Tibial artery (tissue), 4 donors: ENCODE measurements at regions not wholly inside any gene's neighbourhood (a gene's known extent, or its start where the extent isn't known, plus 50 kb on each side); places are given as distances from the start of the nearest gene placed in this dataset.

Experiments used
- DNase-seq, 2 donors: peaks; one replicate each; pipeline ENCODE4 v3.0.0-alpha.2; 2019
- H3K27ac ChIP-seq, 2 donors: fragments of 200-600 bp; sonication (generic) in 1 of 2; 1 replicate in 1 of 2; 2 replicates in 1 of 2; pipeline ENCODE4 v1.5.1; 2018 to 2019; ENCODE audit warnings: mild to moderate bottlenecking in 1 of 2
- H3K27me3 ChIP-seq, 2 donors: fragments of 200-600 bp; sonication (generic) in 1 of 2; one replicate each; pipeline versions ENCODE4 v1.5.1 to v1.6.0; 2016 to 2019
- H3K36me3 ChIP-seq, 3 donors: fragments of 200-600 bp; sonication (generic) in 2 of 3; one replicate each; pipeline ENCODE4 v1.5.1; 2016 to 2019; ENCODE audit warnings: mild to moderate bottlenecking in 2 of 3
- H3K4me1 ChIP-seq, 4 donors: fragments of 200-600 bp; sonication (generic) in 2 of 4; 1 replicate in 3 of 4; 2 replicates in 1 of 4; pipeline ENCODE4 v1.5.1; 2016 to 2019
- H3K4me3 ChIP-seq, 2 donors: fragments of 200-600 bp; sonication (generic) in 1 of 2; 1 replicate in 1 of 2; 2 replicates in 1 of 2; pipeline ENCODE4 v1.5.1; 2018 to 2019; ENCODE audit warnings: mild to moderate bottlenecking in 2 of 2
- H3K9me3 ChIP-seq, 3 donors: fragments of 200-600 bp; sonication (generic) in 1 of 3; one replicate each; pipeline ENCODE4 v1.5.1; 2016 to 2019
- intact Hi-C: fragments of 100-400 bp; cut with DNase I; formaldehyde crosslinking; loops from one replicate; pipeline ENCODE4 v1.15.0; 2023; ENCODE audit warnings: low total_unique reads
- TF ChIP-seq, protein P1 (sequence below), 2 experiments: fragments of 200-600 bp in 1 of 2; fragments of 450-650 bp in 1 of 2; IDR thresholded peaks; one replicate each; pipeline ENCODE4 v1.5.1; 2017 to 2019; ENCODE audit warnings: antibody characterized with exemption in 2 of 2, mild to moderate bottlenecking in 1 of 2, moderate library complexity in 1 of 2

- intact Hi-C loops = no loop called here
- H3K27me3 ChIP-seq = no peaks in the 10 kb centered on the region
- no peak for DNase-seq
- H3K4me1 ChIP-seq = no peaks in the 10 kb centered on the region
- no peaks in the 10 kb centered on the region for H3K36me3 ChIP-seq
- H3K27ac ChIP-seq = no peak overlapping the region
- TF ChIP-seq, protein P1, sequence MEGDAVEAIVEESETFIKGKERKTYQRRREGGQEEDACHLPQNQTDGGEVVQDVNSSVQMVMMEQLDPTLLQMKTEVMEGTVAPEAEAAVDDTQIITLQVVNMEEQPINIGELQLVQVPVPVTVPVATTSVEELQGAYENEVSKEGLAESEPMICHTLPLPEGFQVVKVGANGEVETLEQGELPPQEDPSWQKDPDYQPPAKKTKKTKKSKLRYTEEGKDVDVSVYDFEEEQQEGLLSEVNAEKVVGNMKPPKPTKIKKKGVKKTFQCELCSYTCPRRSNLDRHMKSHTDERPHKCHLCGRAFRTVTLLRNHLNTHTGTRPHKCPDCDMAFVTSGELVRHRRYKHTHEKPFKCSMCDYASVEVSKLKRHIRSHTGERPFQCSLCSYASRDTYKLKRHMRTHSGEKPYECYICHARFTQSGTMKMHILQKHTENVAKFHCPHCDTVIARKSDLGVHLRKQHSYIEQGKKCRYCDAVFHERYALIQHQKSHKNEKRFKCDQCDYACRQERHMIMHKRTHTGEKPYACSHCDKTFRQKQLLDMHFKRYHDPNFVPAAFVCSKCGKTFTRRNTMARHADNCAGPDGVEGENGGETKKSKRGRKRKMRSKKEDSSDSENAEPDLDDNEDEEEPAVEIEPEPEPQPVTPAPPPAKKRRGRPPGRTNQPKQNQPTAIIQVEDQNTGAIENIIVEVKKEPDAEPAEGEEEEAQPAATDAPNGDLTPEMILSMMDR (IDR thresholded peaks at IDR 0.05) = no peak
- no peak overlapping the region for H3K4me3 ChIP-seq
- H3K9me3 ChIP-seq = no peaks in the 10 kb centered on the region
These were observed 389.7 kb downstream of the AACS start for GRCh38 chr12:125454786-125455480.

DNA sequence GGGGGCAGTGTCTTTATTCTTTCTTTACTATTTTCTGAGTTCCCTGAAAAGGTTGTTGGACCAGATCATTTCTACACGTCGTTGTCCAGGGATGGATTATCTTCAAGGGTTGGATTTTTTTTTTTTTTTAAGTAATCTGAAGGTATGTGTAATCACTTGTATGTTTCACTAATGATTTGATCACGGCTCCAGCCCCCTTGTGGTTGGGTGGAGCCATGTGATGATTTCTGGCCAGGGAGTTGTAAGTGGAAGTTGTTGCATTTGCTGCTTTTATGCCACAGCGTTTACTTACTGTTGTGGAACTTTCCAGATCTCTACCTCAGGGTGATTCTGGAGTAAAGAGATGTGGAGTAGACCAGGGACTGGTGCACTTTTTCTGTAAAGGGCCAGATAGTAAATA is 390.3 kb downstream of the AACS start:
- no peaks in the 10 kb centered on the region for H3K27me3 ChIP-seq
- intact Hi-C loops = no loop called here
- no peak for DNase-seq
- H3K4me1 ChIP-seq = no peaks in the 10 kb centered on the region
- TF ChIP-seq, protein P1 (IDR thresholded peaks at IDR 0.05) = no peak
- H3K9me3 ChIP-seq = no peaks in the 10 kb centered on the region
- H3K27ac ChIP-seq = no peak overlapping the region
- no peak overlapping the region for H3K4me3 ChIP-seq
- no peaks in the 10 kb centered on the region for H3K36me3 ChIP-seq

- H3K27me3 ChIP-seq = no peaks in the 10 kb centered on the region
- intact Hi-C loops = no loop called here
- TF ChIP-seq, protein P1 (IDR thresholded peaks at IDR 0.05) = no peak
- H3K4me1 ChIP-seq = no peaks in the 10 kb centered on the region
- DNase-seq = no peak
- no peaks in the 10 kb centered on the region for H3K9me3 ChIP-seq
- H3K4me3 ChIP-seq = no peak overlapping the region
- H3K27ac ChIP-seq = no peak overlapping the region
- H3K36me3 ChIP-seq = no peaks in the 10 kb centered on the region
These were observed 393.5 kb downstream of the AACS start for GRCh38 chr12:125458552-125459268.

GRCh38 chr12:125461831-125462230 is 396.6 kb downstream of the AACS start:
- no peaks in the 10 kb centered on the region for H3K9me3 ChIP-seq
- intact Hi-C loops = no loop called here
- no peak for DNase-seq
- no peaks in the 10 kb centered on the region for H3K27me3 ChIP-seq
- H3K4me3 ChIP-seq = no peak overlapping the region
- no peaks in the 10 kb centered on the region for H3K4me1 ChIP-seq
- H3K27ac ChIP-seq = no peak overlapping the region
- no peaks in the 10 kb centered on the region for H3K36me3 ChIP-seq
- TF ChIP-seq, protein P1 (IDR thresholded peaks at IDR 0.05) = no peak

DNA sequence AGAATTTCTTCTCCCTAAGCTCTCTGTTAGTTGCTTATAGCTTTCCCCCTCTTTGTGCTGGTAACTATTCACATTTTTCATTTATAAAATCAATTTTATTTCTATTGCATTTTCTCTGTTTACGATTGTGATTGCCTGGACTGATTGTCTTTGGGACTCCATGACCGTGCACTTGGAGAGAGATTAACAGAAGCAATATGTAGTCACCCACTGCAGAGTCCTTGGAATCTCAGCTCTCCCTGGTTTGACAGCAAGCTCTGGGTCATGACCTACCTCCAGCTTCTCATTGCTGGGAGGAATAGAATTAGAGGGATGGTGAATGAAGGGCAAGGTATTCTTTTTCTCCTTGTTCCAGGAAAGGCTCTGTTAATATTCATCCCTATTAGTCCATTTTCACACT is 398.2 kb downstream of the AACS start:
- TF ChIP-seq, protein P1 (IDR thresholded peaks at IDR 0.05) = no peak
- intact Hi-C loops = no loop called here
- no peaks in the 10 kb centered on the region for H3K9me3 ChIP-seq

More for the DNA sequence above, 398.2 kb downstream of the AACS start:
- Histone ChIP-seq H3K4me3 (no peak overlapping the region), H3K27me3 (no peaks in the 10 kb centered on the region), H3K36me3 (no peaks in the 10 kb centered on the region), H3K27ac (no peak overlapping the region), H3K4me1 (no peaks in the 10 kb centered on the region)
- DNase-seq = no peak
